DND-41 (cell line): ENCODE measurements at regions not wholly inside any gene's neighbourhood (a gene's known extent, or its start where the extent isn't known, plus 50 kb on each side); places are given as distances from the start of the nearest gene placed in this dataset.

Source experiments
- CTCF ChIP-seq: IDR thresholded peaks from 2 replicates; pipeline ENCODE4 v1.5.1; 2012; ENCODE audit warnings: borderline replicate concordance, low read length, moderate library complexity, mild to moderate bottlenecking; ENCODE audit not compliant: poor library complexity, severe bottlenecking; ENCODE audit errors: extremely low read depth
- EZH2 ChIP-seq: IDR thresholded peaks from 3 replicates; pipeline ENCODE4 v1.6.1; 2012; ENCODE audit warnings: borderline replicate concordance, low read depth, mild to moderate bottlenecking, moderate library complexity, low read length, inconsistent platforms; ENCODE audit not compliant: severe bottlenecking

DNA sequence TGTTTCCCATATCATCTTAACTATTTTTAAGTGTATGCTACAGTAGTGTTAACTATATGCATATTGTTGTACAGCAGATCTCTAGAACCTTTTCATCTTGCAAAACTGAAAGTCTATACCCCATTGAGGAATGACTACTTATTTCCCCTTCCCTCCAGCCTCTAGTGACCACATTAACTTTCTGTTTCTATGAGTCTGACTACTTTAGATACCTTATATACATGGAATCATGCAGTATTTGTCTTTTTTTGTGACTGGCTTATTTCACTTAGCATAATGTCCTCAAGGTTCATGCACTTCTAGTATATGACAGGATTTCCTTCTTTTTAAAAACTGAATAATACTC, 96.5 kb upstream of the BTG3 start:
- no peak for TF ChIP-seq CTCF
- no peak for TF ChIP-seq EZH2
